ENCODE measurements at regions not wholly inside any gene's neighbourhood (a gene's known extent, or its start where the extent isn't known, plus 50 kb on each side); places are given as distances from the start of the nearest gene placed in this dataset.

- no peak for TF ChIP-seq ELF4 (IDR thresholded peaks at IDR 0.05)
- no peak for TF ChIP-seq PKNOX1 (IDR thresholded peaks at IDR 0.05)
- TF ChIP-seq BHLHE40 (IDR thresholded peaks at IDR 0.05; ENCODE audit: borderline replicate concordance), result no peak
- TF ChIP-seq ZNF384 (IDR thresholded peaks at IDR 0.05), result peak; percentile 52
- TF ChIP-seq L3MBTL2 (conservative IDR thresholded peaks at IDR 0.05), result no peak
- no peak for TF ChIP-seq NFRKB (IDR thresholded peaks at IDR 0.05)
- TF ChIP-seq SUZ12 (IDR thresholded peaks at IDR 0.05), result no peak
These were observed 68.9 kb downstream of the TM2D3 start for GRCh38 chr15:101583284-101583683.
